SU-DHL-6 (cell line): ENCODE measurements at regions not wholly inside any gene's neighbourhood (a gene's known extent, or its start where the extent isn't known, plus 50 kb on each side); places are given as distances from the start of the nearest gene placed in this dataset.
"Not testable (repeated sequence)": the region's sequence is repeated elsewhere in the genome, so short reads cannot be mapped to it uniquely, and the experiment has no call there.

Experiments
- EZH2phosphoT487 ChIP-seq: fragments of 200-600 bp; sonication (generic), shearing (Covaris generic); conservative IDR thresholded peaks from 2 replicates; pipeline ENCODE4 v1.6.1; 2018; ENCODE audit warnings: mild to moderate bottlenecking, antibody characterized with exemption, low read length, moderate library complexity, mixed read lengths
- TF ChIP-seq, protein P1 (sequence below): fragments of 200-600 bp; sonication (generic); IDR thresholded peaks from one replicate; pipeline ENCODE4 v1.5.1; 2017; ENCODE audit warnings: antibody characterized with exemption, mild to moderate bottlenecking, low read length, moderate library complexity; ENCODE audit not compliant: insufficient read depth, poor library complexity, severe bottlenecking

DNA sequence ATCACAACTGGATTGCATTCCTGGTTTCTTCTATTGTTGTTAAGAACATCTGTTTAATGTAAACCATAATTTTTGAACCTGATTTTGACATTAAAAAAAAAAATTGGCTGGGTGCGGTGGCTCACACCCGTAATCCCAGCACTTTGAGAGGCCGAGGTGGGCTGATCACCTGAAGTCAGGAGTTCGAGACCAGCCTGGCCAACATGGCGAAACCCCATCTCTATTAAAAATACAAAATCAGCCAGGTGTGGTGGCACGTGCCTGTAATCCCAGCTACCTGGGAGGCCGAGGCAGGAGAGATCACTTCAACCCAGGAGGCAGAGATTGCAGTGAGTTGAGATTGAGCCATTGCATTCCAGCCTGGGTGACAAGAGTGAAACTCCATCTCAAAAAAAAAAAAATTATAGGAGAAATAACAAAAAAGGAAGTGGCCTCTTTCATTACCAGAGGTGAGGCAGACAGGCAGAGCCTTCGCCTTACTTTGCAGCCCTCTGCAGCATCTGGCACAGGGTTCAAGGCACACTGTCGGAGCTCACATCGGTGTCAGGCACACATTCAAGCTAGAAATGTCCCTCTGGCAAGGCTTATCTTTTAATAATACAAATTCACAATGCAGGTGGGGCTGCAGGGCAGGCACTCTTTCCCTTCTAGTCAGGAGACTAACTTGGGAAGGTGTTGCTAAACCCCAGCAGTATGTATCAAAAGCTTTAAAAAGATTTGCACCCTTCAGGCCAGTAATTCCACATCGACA lies 108.5 kb downstream of the TUBA3C start:
- TF ChIP-seq, protein P1, sequence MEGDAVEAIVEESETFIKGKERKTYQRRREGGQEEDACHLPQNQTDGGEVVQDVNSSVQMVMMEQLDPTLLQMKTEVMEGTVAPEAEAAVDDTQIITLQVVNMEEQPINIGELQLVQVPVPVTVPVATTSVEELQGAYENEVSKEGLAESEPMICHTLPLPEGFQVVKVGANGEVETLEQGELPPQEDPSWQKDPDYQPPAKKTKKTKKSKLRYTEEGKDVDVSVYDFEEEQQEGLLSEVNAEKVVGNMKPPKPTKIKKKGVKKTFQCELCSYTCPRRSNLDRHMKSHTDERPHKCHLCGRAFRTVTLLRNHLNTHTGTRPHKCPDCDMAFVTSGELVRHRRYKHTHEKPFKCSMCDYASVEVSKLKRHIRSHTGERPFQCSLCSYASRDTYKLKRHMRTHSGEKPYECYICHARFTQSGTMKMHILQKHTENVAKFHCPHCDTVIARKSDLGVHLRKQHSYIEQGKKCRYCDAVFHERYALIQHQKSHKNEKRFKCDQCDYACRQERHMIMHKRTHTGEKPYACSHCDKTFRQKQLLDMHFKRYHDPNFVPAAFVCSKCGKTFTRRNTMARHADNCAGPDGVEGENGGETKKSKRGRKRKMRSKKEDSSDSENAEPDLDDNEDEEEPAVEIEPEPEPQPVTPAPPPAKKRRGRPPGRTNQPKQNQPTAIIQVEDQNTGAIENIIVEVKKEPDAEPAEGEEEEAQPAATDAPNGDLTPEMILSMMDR = not testable (repeated sequence)
- not testable (repeated sequence) for TF ChIP-seq EZH2phosphoT487
